C4-2B (cell line): ENCODE measurements at regions not wholly inside any gene's neighbourhood (a gene's known extent, or its start where the extent isn't known, plus 50 kb on each side); places are given as distances from the start of the nearest gene placed in this dataset.
"Not testable (repeated sequence)": the region's sequence is repeated elsewhere in the genome, so short reads cannot be mapped to it uniquely, and the experiment has no call there.

Experiments
- CTCF ChIP-seq: fragments of 450-650 bp; conservative IDR thresholded peaks from 2 replicates; pipeline ENCODE4 v1.5.1; 2017; ENCODE audit warnings: mild to moderate bottlenecking
- ZFX ChIP-seq: fragments of 450-650 bp; IDR thresholded peaks from 2 replicates; pipeline ENCODE4 v1.6.1; 2017

GRCh38 chr5:86302643-86303042 is 315.1 kb upstream of the COX7C start:
- not testable (repeated sequence) for TF ChIP-seq CTCF, ZFX
